ENCODE measurements at regions not wholly inside any gene's neighbourhood (a gene's known extent, or its start where the extent isn't known, plus 50 kb on each side); places are given as distances from the start of the nearest gene placed in this dataset.
"Not testable (repeated sequence)": the region's sequence is repeated elsewhere in the genome, so short reads cannot be mapped to it uniquely, and the experiment has no call there.

- DNase-seq; ATAC-seq; intact Hi-C loops (cut with micrococcal nuclease): not testable (repeated sequence)
Measured at GRCh38 chr2:87396551-87397265, 351.2 kb upstream of the PLGLB2 start.

GRCh38 chr2:87397276-87398065 is 350.4 kb upstream of the PLGLB2 start:
- intact Hi-C loops (cut with micrococcal nuclease); DNase-seq; ATAC-seq: not testable (repeated sequence)

DNA sequence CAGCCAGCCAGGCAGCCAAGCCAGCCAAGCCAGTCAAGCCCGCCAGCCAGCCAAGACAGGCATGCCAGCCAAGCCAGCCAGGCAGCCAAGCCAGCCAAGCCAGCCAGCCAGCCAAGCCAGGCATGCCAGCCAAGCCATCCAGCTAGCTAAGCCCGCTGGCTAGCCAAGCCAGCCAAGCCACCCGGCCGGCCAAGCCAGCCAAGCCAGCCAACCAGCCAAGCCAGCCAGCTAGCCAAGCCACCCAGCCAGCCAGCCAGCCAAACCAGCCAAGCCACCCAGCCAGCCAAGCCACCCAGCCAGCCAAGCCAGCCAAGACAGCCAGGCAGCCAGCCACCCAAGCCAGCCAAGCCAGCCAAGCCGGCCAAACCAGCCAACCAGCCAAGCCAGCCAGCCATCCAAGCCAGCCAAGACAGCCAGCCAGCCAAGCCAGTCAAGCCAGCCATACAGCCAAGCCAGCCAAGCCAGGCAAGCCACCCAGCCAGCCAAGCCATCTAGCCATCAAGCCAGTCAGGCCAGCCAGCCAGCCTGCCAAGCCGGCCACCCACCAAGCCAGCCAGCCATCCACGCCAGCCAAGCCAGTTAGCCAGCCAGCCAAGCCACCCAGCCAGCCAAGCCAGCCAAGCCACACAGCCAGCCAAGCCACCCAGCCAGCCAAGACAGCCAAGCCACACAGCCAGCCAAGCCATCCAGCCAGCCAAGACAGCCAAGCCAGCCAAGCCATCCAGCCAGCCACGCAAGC is 349.2 kb upstream of the PLGLB2 start:
- ATAC-seq; intact Hi-C loops (cut with micrococcal nuclease); DNase-seq: not testable (repeated sequence)

DNA sequence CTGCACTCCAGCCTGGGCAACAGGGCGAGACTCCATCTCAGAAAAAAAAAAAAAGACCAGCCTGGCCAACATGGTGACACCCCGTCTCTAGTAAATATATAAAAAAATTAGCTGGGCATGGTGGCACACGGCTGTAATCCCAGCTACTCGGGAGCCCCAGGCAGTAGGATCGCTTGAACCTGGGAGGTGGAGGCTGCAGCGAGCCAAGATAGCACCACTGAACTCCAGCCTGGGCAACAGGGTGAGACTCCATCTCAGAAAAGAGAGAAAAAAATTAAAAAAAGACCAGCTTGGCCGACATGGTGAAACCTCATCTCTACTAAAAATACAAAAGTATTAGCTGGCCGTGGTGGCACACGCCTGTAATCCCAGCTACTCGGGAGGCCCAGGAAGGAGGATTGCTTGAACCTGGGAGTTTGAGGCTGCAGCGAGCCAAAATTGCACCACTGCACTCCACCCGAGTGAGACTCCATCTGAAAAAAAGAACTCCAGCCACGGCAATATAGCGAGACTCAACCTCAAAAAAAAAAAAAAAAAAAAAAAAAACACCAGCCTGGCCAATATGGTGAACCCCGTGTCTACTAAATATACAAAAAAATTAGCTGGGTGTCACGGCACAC is 346.1 kb upstream of the PLGLB2 start:
- DNase-seq (no peak), ATAC-seq (no peak)
- intact Hi-C loops (cut with micrococcal nuclease) = no loop called here

DNA sequence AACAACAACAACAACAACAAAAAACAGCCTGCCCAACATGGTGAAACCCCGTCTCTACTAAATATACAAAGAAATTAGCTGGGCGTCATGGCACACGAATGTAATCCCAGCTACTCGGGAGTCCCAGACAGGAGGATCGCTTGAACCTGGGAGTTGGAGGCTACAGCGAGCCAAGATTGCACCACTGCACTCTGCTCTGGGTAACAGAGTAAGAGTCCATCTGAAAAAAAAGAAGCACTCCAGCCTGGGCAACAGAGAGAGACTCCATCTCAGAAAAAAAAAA is 344.1 kb upstream of the PLGLB2 start:
- ATAC-seq = no peak
- intact Hi-C loops (cut with micrococcal nuclease) = no loop called here
- DNase-seq = no peak

- DNase-seq; intact Hi-C loops (cut with micrococcal nuclease); ATAC-seq: not testable (repeated sequence)
Measured at GRCh38 chr2:87404411-87405255, 343.3 kb upstream of the PLGLB2 start.

GRCh38 chr2:87405531-87406216 is 342.2 kb upstream of the PLGLB2 start:
- ATAC-seq; DNase-seq; intact Hi-C loops (cut with micrococcal nuclease): not testable (repeated sequence)

- ATAC-seq; intact Hi-C loops (cut with micrococcal nuclease); DNase-seq: not testable (repeated sequence)
Measured at GRCh38 chr2:87406406-87407175, 341.3 kb upstream of the PLGLB2 start.

DNA sequence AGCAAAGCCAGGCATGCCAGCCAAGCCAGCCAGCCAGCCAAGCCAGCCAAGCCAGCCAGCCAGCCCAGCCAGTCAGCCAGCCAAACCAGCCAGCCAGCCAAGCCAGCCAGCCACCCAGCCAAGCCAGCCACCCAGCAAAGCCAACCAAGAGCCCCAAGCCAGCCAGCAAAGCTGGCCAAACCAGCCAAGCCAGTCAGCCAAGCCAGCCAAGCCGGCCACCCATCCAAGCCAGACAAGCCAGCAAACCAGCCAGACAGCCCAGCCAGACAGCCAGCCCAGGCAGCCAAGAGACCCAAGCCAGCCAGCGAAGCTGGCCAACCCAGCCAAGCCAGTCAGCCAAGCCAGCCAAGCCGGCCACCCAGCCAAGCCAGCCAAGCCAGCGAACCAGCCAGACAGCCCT is 338.3 kb upstream of the PLGLB2 start:
- ATAC-seq; DNase-seq; intact Hi-C loops (cut with micrococcal nuclease): not testable (repeated sequence)

- ATAC-seq = not testable (repeated sequence)
Measured at GRCh38 chr2:87410371-87410770, 337.5 kb upstream of the PLGLB2 start.

DNA sequence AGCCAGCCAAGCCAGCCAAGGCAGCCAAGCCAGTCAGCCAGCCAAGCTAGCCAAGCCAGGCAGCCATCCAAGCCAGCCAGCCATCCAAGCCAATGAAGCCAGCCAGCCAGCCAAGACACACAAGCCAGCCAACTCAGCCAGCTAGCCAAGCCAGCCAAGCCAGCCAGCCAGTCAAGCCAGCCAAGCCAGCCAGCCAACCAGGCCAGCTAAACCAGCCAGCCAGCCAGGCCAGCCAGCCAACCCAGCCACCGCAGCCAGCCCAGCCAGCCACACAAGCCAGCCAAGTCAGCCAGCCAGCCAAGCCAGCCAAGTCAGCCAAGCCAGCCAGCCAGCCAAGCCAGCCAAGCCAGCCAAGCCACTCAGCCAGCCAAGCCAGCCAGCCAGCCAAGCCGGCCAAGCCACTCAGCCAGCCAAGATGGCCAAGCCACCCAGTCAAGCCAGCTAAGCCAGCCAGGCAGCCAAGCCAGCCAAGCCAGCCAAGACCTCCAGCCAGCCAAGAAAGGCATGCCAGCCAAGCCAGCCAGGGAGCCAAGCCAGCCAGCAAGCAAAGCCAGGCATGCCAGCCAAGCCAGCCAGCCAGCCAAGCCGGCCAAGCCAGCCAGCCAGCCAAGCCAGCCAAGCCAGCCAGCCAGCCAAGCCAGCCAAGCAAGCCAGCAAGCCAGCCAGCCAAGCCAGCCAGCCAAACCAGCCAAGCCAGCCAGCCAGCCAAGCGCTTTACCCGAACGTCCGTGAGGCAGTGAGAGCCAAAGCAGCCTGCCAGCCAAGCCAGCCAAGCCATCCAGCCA is 335.7 kb upstream of the PLGLB2 start:
- DNase-seq; intact Hi-C loops (cut with micrococcal nuclease); ATAC-seq: not testable (repeated sequence)

More at GRCh38 chr2:87410371-87410770, 337.5 kb upstream of the PLGLB2 start:
- intact Hi-C loops (cut with micrococcal nuclease); DNase-seq: not testable (repeated sequence)

DNA sequence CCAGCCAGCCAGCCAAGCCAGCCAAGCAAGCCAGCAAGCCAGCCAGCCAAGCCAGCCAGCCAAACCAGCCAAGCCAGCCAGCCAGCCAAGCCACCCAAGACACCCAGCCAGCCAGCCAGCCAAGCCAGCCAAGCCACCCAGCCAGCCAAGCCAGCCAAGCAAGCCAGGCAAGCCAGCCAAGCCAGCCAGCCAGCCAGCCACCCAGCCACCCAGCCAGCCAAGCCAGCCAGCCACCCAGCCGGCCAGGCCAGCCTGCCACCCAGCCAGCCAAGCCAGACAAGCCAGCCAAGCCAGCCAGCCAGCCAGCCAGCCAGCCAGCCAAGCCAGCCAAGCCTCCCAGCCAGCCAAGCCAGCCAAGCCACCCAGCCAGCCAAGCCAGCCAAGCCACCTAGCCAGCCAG is 333.6 kb upstream of the PLGLB2 start:
- ATAC-seq; DNase-seq; intact Hi-C loops (cut with micrococcal nuclease): not testable (repeated sequence)

DNA sequence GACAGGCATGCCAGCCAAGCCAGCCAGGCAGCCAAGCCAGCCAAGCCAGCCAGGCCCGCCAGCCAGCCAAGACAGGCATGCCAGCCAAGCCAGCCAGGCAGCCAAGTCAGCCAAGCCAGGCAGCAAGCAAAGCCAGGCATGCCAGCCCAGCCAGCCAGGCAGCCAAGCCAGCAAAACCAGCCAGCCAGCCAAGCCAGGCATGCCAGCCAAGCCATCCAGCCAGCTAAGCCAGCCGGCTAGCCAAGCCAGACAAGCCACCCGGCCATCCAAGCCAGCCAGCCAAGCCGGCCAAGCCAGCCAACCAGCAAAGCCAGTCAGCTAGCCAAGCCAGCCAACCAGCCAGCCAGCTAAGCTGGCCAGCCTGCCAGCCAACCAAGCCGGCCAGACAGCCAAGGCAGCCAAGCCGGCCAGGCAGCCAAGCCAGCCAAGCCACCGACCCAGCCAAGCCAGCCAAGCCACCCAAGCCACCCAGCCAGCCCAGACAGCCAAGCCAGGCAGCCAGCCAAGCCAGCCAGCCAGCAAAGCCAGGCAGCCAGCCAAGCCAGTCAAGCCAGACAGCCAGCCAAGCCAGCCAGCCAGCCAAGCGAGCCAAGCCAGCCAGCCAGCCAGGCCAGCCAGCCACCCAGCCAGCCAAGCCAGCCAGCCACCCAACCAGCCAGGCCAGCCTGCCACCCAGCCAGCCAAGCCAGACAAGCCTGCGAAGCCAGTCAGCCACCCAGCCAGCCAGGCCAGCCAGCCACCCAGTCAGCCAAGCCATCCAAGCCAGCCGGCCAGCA is 332.9 kb upstream of the PLGLB2 start:
- intact Hi-C loops (cut with micrococcal nuclease); ATAC-seq; DNase-seq: not testable (repeated sequence)

DNA sequence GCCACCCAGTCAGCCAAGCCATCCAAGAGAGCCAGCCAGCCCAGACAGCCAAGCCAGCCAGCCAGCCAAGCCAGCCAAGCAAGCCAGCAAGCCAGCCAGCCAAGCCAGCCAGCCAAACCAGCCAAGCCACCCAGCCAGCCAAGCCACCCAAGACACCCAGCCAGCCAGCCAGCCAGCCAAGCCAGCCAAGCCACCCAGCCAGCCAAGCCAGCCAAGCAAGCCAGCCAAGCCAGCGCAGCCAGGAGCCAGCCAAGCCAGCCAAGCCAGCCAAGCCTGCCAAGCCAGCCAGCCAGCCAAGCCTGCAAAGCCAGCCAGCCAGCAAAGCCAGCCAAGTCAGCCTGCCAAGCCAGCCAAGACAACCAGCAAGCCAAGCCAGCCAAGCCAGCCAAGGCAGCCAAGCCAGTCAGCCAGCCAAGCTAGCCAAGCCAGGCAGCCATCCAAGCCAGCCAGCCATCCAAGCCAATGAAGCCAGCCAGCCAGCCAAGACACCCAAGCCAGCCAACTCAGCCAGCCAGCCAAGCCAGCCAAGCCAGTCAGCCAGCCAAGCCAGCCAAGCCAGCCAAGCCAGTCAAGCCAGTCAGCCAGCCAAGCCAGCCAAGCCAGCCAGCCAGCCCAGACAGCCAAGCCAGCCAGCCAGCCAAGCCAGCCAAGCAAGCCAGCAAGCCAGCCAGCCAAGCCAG is 332.2 kb upstream of the PLGLB2 start:
- intact Hi-C loops (cut with micrococcal nuclease); DNase-seq; ATAC-seq: not testable (repeated sequence)

GRCh38 chr2:87416266-87416592 is 331.7 kb upstream of the PLGLB2 start:
- intact Hi-C loops (cut with micrococcal nuclease); DNase-seq; ATAC-seq: not testable (repeated sequence)

All from left ventricle myocardium superior (tissue), 1 donor.